COLO668 (cell line): ENCODE measurements at regions not wholly inside any gene's neighbourhood (a gene's known extent, or its start where the extent isn't known, plus 50 kb on each side); places are given as distances from the start of the nearest gene placed in this dataset.
A peak's percentile ranks its signal among the peaks of the same experiment; 100 is the strongest.

Experiments
- DNase-seq: peaks from one replicate; lab custom pipeline; 2025; ENCODE audit not compliant: unreplicated experiment; lab: John Stamatoyannopoulos, UW

DNA sequence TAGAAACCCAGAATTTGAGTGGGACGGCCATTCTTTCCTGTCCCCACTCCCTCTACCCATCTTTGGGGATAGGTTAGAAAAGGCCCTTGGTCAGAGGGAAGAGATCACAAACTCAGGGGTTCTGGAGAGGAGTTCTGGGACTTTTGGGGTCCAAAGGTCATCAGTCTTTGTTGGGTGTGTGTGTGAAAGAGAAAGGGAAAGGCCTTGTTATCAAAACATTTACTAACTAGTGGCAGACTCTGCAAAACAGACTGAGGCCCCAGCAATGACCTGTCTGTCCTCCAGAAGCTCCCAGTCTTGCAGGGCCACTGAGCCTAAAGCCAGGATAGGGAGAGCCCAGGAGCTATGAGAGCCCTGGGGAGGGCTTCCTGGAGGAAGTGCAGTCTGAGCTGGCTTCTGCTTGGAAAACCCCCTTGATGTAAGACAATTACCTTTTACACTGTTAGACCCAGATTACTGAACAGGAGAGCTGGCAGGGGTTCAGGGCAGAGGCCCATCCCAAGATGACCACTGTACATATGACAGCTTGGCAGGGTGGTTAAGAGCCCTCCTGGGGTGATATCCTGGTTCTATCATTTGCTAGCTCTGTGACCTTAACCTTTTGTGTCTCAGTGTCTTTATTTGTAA lies 429.1 kb upstream of the CCDC196 start:
- DNase-seq = no peak

DNA sequence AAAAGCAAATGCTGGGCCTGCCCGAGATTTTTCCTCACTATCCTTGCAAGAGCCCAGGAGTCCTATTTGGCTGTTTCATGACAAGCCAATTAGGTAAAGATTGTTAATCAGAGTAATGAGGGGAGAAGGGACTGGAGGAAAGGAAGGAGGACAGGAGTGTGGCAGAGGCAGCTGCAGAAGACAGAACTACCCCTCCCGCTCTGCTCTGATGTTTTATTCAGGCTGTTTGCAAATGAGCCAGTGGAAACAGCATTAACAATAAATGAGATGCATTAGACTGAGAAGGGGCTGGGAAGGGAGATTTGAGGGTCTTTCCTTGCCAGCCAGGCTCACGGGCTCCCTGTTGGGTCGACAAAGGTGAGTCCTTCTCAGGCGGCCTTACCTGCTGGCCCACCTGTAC lies 421.0 kb upstream of the CCDC196 start:
- no peak for DNase-seq

DNA sequence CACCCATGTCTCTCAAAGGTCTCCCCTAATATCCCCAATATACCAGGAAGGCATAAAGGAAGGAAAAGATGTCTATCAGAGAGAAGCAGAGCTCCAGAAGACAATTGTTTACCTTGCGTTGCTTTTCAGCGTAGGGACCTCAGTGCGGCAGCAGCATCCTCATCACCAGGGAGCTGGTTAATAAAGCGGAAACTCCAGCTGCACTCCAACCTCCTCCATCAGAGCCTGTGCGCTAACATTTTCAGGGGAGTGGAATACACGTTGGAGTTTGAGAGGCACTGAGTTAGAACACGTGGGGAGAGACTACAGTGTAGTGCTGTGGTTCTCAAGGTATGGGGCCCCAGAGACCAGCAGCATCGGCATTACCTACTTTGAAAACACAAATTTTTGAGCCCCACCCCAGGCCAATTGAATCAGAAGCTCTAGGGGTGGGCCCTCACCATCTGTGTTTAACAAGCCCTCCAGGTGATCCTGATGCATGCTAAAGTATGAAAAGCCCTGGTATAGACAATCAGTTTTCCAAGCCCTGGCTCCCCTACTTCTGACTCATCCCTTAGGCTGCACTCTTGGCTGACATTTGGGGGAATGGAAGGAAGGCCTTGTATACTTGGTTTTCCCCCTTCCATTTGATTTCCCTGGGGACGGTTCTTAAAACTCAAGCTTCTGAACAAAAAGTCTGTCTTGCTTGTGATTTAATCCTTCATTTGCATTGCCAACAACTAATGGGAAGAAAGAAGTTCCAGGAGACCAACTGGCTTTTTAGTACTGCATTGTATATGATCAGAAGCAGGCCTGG lies 419.0 kb upstream of the CCDC196 start:
- DNase-seq = no peak

DNA sequence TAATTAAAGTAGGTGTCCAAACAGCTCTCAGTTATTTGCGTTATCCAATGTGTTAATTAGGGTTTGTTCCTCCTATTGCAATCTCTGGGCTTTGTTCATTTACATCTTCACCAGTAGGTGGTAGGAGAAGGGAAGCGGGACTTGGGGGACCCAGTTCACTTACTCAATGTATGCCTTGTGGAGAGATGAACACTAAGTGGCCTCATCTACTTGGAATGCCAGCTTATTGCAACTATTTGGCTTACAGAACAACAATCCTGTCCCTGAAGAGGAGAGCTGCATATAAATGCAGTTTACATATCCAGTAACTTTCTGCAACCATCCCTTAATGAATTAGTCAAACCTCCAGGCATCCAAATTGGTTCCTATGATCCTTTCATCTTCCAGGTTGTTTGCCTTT lies 417.1 kb upstream of the CCDC196 start:
- no peak for DNase-seq

DNA sequence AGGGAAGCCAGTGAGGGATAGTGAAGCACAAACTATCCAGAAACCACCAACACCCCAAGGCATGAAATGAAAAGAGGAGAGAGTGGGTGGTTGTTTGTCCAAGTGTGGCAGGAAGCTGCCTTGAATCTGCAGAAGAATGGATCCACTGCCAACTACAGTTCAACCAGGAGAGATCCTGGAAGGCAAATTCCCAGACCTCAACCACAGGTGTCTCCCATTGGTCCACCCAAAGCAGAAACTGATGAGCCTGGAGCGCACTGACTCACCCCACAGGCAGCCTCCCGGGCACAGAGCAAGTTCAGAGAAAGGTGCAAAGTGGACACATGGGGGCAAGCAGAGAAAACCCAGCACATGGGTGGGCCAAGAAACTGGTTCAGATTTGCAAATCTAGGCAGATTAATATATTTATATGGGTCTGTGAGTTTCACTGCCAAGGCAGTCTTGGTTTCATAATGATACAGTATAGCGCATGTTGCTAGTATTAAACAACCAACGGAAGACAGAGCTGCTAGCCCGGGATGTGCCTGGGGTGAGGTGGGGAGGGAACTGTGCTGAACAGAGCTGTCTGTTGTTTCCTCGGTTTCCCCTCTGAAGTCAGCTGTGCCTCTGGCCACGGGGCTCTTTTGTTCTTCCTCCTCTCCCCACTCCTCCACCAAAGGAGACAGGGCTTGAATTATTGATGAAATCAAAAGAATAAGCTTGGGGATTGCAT lies 416.2 kb upstream of the CCDC196 start:
- DNase-seq = no peak

DNA sequence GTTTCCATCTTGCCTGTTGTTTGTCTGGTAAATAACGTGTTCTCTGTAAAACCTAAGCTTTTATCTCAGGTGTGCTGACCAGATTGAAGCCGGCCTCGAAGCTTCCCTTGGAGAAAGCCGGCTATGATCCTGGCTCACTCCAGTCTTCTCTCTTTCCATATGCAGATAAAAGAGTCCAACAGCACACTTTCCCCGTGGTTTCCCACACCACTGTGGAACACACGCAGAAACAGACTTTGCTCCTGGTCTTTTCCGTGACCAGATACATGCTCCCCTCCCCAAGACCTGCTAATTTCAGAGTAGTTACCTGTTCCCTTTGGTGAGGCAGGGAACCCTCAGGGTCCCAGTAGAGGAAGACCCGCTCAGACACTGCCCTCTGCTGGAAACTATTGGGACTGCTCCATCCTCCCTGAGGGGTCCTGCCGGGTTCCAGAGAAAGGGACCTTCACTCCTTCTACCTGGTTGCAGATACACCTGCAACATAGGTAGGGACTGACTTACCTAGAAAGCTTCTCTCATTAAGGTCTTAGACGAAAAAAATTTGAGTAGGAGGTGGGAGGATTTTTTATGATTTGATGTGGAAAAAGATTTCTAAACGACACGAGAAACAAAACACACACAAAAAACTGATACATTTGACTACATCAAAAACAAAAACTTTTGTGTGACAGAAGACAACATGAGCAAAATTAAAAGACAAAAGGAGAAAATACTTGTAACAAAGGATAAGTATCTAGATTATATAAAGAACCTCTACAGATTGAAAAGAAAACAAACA lies 415.4 kb upstream of the CCDC196 start:
- DNase-seq = peak; percentile 75

DNA sequence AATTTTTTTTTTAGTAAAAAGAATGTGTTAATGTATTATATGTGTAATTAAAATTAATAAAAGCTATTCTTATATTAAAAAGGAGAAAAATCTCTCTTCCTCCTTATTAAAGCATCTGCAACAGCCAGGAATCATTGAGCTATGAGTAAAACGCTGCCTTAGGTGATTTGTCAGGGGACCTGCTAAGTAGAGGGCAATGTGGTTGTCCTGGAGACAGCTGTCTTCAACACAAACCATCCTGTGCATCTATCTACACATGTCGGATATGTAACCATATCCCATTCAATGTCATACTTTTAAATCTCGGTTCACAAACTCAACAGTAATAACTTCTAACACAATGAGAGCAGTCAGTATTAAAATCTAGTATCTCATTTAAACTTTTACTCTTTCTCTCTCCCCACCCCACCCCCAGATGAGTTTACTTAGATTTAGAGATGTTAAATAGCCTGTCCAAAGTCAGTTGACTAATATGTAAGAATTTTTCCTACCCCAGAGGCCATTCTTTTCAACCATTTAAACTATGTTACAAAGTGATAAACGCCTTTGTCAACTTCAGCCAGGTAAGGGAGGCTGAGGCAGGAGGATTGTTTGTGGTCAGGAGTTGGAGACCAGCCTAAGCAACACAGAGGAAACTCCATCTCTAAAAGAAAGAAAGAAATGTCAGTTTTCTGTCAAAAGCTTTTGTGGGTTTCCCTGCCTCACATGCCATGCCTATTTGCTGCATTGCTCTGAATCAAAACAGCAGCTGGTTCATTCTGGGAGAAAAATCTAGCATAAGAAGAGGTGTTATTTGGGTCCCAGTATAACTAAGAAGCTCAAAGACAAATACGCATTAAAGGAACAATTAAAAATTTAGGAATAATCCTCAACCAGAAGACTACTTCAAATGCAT lies 413.7 kb upstream of the CCDC196 start:
- no peak for DNase-seq

DNA sequence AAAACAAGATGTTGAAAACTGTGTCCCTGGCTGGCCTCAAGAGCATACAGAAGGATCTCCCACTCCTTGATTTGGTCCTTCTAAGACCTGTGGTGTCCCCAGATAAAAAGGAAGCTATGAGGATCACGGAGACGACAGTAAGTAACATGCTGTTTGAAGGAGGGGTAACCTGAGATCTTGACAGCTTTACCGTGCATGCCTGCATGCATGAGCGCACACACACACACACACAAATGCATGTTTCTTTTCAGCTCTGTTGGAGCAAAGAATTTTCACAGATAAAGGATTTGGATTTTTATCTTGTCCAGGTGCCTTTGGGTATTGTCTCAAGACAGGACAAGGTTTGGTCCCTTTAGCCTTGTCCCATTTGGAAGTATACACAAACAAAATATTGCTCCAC lies 411.6 kb upstream of the CCDC196 start:
- DNase-seq = peak; percentile 29

DNA sequence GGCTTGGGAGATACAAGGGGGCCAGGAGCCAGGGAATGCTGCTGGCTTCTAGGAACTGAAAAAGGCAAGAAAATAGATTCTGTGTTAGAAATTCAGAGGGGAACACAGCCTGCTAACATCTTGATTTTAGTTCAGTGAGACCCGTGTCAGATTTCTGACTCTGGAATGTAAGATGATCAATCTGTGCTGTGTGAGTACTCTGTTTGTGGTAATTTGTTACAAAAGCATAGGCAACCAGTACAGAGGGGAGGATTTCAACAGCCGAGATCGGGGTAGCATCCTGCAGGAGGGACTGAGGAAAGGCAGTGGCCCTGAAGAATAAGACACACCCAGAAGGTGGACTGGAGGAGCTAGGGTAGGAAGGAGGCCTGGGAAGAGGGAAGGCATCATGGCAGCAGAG lies 410.0 kb upstream of the CCDC196 start:
- DNase-seq = no peak

DNA sequence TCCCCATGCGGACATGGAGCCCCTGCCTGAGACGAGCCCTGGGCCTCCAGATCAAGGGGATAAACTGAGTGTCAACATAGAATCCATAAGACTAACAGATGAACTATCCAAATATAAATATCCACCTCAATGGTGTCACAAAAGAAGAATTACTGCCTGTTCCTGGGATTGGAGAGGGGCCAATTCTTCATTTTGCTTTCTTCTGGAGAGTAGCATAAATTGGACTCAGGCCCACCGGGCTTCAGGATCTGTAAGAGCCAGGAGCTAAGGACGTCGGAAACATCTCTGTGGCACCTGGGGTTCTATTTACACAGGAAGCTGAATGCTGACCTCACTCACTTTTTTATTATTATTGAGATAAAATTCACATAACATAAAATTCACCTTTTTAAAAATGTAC lies 408.2 kb upstream of the CCDC196 start:
- DNase-seq = no peak

DNA sequence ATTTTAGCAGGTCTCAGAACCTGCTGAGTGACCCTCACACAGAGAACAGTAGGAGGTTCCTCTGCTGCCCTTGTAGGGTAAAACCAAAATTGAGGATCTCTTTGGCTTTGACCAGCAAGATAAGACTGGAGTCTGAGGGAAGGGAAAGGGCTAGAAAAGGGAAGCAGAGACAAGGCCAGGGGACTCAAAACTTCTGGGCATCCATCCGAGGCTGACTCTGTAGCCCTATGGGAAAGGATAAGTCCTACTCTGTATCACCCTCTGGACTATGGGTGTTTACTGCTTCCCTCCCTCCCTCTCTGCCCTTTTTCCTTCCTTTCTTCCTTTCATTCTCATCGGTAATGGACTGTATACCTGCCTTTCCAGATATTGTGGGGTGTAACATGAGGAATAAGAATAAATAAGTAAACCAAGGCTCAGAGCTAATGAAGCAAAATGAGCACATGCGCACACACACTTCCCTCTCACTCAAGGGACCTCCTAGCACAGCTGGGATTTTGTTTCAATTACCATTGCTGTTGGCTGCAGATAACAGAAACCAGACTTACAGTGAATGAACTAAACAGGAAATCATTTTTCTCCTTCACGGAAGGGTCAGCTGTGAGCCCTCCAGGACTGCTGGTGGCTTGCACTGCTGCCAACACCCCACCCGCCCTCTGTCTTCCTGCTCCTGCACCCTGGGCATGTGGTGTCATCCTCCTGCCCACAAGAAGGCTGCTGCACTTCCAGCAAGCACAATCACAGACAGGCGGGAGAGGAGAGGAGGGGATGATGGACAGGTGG lies 404.4 kb upstream of the CCDC196 start:
- no peak for DNase-seq

DNA sequence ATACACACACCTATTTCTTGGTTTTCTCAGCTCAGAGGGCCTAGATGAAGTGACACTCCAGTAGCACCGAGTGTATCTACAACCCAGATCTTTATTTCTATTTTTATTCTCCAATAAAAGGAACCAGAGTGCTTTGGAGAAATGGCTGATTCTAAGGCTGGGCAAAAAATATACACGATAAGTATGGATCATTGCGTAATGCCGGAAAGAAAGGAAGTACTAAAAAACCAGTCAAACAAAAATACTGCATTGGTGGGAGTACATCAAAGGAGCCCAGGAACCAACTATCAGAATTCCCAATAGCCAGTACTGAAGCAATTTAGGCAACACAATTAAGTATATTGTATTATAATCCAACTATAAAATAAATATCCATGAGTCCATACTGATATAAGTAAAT lies 400.9 kb upstream of the CCDC196 start:
- DNase-seq = no peak

DNA sequence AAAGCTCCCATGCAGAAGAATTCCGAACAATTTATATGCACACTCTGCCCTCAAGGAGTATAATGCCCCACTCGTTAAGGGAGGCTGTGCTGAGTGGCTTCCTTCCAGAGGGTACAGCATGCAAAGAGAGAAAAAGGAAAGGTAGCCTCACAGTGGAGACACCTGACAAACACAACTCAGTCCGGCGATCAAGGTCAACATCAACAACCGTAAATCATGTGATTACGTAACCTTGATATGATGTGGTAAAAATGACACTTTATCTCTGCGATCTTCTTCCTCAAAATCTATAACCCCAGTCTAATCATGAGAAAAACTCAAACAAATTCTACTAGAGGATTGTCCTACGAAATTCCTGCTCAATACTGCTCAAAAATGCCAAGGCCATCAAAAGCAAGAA lies 400.5 kb upstream of the CCDC196 start:
- no peak for DNase-seq

DNA sequence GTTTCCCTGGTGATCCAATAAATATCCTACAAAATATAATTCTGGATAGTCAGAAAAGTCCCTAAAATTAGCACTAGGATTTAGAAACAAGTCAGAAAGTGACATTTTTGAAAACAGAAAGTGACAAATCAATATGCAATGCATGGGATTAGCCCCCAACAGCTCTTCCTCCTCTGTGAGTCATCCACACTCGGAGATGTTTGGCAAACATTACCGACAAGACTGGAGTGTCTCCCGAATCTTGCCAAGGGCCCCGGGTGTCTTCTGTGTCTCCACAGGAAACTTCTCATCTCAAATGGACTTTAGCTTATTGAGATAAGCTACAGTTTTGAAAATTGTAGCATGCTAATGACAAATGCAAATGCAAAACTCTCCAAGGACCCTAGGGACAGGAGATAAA lies 398.9 kb upstream of the CCDC196 start:
- no peak for DNase-seq

DNA sequence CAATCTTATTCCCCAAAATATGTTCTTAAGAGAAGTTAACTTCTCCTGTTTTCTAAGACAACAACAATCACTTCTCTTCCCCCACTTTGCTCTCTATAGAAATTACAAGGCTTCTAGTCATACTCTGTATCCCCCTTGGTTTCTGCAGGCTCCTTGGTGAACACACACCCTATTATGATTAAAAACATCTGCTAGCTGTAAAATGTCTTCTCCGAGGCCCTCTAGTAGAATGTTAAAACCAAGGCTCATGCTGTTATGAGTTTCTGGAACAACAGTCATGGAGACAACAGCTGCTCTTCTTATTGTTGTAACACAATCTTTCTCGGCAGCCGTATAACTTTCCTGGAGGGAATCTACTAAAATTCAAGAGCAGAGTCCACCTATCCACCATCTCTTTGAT lies 397.5 kb upstream of the CCDC196 start:
- DNase-seq = no peak

DNA sequence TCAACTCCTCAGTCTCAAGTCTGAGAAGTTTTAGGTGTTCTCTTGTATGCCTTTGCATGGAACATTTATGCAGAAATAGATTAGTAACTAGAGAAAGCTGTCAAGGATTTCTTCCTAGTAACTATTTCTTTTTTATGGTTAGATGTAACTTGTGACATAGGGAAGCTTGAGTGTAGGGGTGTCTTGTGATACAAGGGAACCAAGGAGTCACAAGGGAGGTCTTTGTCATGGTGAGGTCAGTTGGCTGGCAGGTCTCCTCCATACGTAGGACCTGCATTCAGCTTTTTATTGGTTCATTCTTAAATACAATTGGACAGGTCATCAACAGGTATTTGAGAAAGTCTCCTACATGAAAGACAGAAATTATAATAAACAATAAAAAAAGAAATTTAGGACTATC lies 394.0 kb upstream of the CCDC196 start:
- DNase-seq = no peak

DNA sequence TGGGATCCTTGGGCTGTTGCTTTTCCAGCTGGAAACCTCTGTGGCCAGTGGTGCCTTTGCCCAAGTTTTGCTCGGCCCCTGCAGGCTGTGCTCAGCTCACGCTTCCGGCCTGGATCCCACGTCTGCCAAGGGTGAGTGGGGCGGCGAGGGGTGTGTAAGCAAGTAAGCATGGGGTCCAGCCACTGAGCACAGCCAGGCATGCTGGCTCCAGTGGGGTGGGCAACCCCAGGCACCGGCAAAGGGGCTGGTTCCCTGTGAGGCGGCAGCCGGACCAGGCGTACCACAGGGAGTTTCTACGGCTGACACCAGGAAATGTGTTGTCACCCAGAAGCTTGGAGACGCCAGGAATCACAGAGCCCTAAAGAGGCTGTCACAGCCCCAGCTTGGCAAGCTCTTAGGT lies 393.4 kb upstream of the CCDC196 start:
- DNase-seq = no peak

DNA sequence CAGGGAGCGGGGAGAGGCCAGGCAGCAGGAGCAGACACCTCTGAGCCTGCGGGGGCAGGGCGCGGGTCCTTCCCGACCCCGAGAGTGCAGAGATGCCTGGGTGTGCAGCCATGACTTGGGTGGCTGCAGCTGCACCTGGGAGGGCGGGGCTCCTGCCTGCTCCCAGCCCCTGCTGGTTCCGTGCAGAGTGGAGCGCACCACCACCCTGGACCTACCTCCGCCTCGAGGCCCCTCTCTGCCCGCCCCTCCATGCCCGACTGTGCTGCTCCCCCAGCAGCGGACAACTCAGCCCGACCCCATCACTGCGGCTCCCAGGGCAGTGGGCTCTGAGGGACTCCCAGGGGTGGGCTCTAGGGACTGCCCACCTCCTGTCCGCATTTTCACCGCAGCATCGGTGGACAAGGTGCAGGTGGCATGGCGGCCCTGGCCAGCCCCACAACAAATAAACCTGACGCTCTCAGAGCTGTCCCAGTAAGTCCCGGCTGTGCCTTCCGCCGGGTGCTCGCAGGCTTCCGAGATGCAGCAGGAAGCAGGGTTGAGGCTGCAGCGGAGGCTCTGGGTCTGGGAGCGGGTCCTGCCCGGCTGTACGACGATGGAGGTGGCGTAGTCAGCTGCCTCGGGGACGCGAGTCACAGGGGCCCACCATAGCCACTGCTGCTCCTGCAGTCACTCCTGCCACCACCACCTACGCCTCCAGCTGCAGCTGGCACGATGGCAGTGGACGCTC lies 392.0 kb upstream of the CCDC196 start:
- no peak for DNase-seq

DNA sequence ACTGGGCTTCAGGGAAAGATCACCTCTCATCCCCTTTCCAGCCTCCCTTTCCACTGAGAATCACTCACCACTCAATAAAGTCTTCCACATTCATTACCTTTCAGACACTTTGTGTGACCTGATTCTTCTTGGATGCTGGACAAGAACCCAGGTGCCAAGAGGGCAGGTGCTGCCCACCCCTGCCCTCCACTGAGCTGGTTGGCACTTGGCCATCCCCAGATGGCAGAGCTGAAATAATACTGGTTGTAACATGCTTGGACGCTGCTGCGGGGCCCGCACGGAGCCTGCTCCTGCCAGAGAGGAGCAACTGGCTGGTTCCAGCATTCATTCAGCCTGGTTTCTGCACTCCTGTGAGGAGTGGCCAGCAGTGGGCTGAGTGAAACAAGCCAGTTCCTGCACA lies 386.7 kb upstream of the CCDC196 start:
- DNase-seq = no peak
